ENCODE measurements at regions not wholly inside any gene's neighbourhood (a gene's known extent, or its start where the extent isn't known, plus 50 kb on each side); places are given as distances from the start of the nearest gene placed in this dataset.
"Not testable (repeated sequence)": the region's sequence is repeated elsewhere in the genome, so short reads cannot be mapped to it uniquely, and the experiment has no call there.

GRCh38 chr13:30520571-30520970, 54.8 kb upstream of the HMGB1 start:
- DNase-seq = no peak

GRCh38 chr13:30523211-30523610, 57.5 kb upstream of the HMGB1 start:
- DNase-seq = no peak

- not testable (repeated sequence) for DNase-seq
Observed at GRCh38 chr13:30523817-30524216, 58.1 kb upstream of the HMGB1 start.

- DNase-seq = not testable (repeated sequence)
Observed at GRCh38 chr13:30525212-30525611, 59.5 kb upstream of the HMGB1 start.

- no peak for DNase-seq
Observed at GRCh38 chr13:30526612-30527495, 61.1 kb upstream of the HMGB1 start.

- DNase-seq = no peak
Observed at GRCh38 chr13:30529085-30529834, 63.5 kb upstream of the HMGB1 start.

- DNase-seq = no peak
Observed at GRCh38 chr13:30535046-30535445, 69.3 kb upstream of the HMGB1 start.

- DNase-seq = no peak
Observed at GRCh38 chr13:30545320-30545719, 72.4 kb upstream of the USPL1 start.

- DNase-seq = not testable (repeated sequence)
Observed at GRCh38 chr13:30548046-30548445, 69.7 kb upstream of the USPL1 start.

- peak; percentile 0 to 10 (median 1) for DNase-seq
Observed at GRCh38 chr13:30551189-30551588, 66.5 kb upstream of the USPL1 start.

GRCh38 chr13:30552567-30552966, 65.2 kb upstream of the USPL1 start:
- DNase-seq = no peak

GRCh38 chr13:30559274-30559673, 58.4 kb upstream of the USPL1 start:
- DNase-seq = no peak

GRCh38 chr13:30560212-30560611, 57.5 kb upstream of the USPL1 start:
- no peak for DNase-seq

- no peak for DNase-seq
Observed at GRCh38 chr13:30561511-30561910, 56.2 kb upstream of the USPL1 start.

- no peak for DNase-seq
Observed at GRCh38 chr13:30564489-30564888, 53.2 kb upstream of the USPL1 start.

GRCh38 chr13:30565658-30566057, 52.1 kb upstream of the USPL1 start:
- DNase-seq = no peak

GRCh38 chr13:30567072-30567471, 50.6 kb upstream of the USPL1 start:
- DNase-seq = no peak

All from NCI-H1417 (cell line).